ENCODE measurements at regions not wholly inside any gene's neighbourhood (a gene's known extent, or its start where the extent isn't known, plus 50 kb on each side); places are given as distances from the start of the nearest gene placed in this dataset.

DNA sequence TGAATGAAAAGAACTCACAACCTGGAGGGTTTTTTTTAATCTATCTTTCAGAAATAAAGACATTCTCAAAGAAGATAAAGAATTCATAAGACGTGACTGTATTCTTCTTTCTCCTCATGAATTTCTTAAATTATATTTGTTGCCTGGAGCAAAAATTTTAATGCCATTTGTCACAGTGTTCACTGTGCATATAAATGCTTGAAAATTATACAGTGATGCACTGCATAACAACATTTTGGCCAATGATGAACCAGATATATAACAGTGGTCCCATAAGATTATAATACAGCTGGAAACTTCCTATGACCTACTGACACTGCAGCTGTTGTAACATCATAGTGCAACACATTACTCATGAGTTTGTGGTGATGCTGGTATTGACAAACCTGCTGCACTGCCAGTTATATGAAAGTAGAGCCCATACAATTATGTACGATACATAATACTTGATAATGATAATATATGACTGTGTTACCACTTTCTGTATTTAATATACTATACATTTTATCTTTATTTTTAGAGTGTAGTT, 67.3 kb downstream of the P2RY1 start:
- TF ChIP-seq, protein P1, sequence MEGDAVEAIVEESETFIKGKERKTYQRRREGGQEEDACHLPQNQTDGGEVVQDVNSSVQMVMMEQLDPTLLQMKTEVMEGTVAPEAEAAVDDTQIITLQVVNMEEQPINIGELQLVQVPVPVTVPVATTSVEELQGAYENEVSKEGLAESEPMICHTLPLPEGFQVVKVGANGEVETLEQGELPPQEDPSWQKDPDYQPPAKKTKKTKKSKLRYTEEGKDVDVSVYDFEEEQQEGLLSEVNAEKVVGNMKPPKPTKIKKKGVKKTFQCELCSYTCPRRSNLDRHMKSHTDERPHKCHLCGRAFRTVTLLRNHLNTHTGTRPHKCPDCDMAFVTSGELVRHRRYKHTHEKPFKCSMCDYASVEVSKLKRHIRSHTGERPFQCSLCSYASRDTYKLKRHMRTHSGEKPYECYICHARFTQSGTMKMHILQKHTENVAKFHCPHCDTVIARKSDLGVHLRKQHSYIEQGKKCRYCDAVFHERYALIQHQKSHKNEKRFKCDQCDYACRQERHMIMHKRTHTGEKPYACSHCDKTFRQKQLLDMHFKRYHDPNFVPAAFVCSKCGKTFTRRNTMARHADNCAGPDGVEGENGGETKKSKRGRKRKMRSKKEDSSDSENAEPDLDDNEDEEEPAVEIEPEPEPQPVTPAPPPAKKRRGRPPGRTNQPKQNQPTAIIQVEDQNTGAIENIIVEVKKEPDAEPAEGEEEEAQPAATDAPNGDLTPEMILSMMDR (conservative IDR thresholded peaks at IDR 0.05; ENCODE audit: low read depth in 2 of 2), result no peak
- TF ChIP-seq, protein P2, sequence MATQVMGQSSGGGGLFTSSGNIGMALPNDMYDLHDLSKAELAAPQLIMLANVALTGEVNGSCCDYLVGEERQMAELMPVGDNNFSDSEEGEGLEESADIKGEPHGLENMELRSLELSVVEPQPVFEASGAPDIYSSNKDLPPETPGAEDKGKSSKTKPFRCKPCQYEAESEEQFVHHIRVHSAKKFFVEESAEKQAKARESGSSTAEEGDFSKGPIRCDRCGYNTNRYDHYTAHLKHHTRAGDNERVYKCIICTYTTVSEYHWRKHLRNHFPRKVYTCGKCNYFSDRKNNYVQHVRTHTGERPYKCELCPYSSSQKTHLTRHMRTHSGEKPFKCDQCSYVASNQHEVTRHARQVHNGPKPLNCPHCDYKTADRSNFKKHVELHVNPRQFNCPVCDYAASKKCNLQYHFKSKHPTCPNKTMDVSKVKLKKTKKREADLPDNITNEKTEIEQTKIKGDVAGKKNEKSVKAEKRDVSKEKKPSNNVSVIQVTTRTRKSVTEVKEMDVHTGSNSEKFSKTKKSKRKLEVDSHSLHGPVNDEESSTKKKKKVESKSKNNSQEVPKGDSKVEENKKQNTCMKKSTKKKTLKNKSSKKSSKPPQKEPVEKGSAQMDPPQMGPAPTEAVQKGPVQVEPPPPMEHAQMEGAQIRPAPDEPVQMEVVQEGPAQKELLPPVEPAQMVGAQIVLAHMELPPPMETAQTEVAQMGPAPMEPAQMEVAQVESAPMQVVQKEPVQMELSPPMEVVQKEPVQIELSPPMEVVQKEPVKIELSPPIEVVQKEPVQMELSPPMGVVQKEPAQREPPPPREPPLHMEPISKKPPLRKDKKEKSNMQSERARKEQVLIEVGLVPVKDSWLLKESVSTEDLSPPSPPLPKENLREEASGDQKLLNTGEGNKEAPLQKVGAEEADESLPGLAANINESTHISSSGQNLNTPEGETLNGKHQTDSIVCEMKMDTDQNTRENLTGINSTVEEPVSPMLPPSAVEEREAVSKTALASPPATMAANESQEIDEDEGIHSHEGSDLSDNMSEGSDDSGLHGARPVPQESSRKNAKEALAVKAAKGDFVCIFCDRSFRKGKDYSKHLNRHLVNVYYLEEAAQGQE (IDR thresholded peaks at IDR 0.05; ENCODE audit: unreplicated experiment), result no peak
- TF ChIP-seq POLR2AphosphoS5 (IDR thresholded peaks at IDR 0.05; ENCODE audit: low read depth) (no peak), EZH2phosphoT487 (IDR thresholded peaks at IDR 0.05; ENCODE audit: unreplicated experiment) (no peak), NANOG (IDR thresholded peaks at IDR 0.05; ENCODE audit: borderline replicate concordance) (no peak), EZH2 (IDR thresholded peaks at IDR 0.05; ENCODE audit: low read depth, unreplicated experiment) (no peak), CREB1 (CRISPR knock-in tag; IDR thresholded peaks at IDR 0.05; ENCODE audit: low read depth) (no peak), JUNB (IDR thresholded peaks at IDR 0.05; ENCODE audit: unreplicated experiment) (no peak), ZNF331 (CRISPR knock-in tag; IDR thresholded peaks at IDR 0.05; ENCODE audit: low read depth) (no peak)
- TF ChIP-seq, protein P3, sequence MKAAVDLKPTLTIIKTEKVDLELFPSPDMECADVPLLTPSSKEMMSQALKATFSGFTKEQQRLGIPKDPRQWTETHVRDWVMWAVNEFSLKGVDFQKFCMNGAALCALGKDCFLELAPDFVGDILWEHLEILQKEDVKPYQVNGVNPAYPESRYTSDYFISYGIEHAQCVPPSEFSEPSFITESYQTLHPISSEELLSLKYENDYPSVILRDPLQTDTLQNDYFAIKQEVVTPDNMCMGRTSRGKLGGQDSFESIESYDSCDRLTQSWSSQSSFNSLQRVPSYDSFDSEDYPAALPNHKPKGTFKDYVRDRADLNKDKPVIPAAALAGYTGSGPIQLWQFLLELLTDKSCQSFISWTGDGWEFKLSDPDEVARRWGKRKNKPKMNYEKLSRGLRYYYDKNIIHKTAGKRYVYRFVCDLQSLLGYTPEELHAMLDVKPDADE (IDR thresholded peaks at IDR 0.05), result no peak
- TF ChIP-seq, protein P4, sequence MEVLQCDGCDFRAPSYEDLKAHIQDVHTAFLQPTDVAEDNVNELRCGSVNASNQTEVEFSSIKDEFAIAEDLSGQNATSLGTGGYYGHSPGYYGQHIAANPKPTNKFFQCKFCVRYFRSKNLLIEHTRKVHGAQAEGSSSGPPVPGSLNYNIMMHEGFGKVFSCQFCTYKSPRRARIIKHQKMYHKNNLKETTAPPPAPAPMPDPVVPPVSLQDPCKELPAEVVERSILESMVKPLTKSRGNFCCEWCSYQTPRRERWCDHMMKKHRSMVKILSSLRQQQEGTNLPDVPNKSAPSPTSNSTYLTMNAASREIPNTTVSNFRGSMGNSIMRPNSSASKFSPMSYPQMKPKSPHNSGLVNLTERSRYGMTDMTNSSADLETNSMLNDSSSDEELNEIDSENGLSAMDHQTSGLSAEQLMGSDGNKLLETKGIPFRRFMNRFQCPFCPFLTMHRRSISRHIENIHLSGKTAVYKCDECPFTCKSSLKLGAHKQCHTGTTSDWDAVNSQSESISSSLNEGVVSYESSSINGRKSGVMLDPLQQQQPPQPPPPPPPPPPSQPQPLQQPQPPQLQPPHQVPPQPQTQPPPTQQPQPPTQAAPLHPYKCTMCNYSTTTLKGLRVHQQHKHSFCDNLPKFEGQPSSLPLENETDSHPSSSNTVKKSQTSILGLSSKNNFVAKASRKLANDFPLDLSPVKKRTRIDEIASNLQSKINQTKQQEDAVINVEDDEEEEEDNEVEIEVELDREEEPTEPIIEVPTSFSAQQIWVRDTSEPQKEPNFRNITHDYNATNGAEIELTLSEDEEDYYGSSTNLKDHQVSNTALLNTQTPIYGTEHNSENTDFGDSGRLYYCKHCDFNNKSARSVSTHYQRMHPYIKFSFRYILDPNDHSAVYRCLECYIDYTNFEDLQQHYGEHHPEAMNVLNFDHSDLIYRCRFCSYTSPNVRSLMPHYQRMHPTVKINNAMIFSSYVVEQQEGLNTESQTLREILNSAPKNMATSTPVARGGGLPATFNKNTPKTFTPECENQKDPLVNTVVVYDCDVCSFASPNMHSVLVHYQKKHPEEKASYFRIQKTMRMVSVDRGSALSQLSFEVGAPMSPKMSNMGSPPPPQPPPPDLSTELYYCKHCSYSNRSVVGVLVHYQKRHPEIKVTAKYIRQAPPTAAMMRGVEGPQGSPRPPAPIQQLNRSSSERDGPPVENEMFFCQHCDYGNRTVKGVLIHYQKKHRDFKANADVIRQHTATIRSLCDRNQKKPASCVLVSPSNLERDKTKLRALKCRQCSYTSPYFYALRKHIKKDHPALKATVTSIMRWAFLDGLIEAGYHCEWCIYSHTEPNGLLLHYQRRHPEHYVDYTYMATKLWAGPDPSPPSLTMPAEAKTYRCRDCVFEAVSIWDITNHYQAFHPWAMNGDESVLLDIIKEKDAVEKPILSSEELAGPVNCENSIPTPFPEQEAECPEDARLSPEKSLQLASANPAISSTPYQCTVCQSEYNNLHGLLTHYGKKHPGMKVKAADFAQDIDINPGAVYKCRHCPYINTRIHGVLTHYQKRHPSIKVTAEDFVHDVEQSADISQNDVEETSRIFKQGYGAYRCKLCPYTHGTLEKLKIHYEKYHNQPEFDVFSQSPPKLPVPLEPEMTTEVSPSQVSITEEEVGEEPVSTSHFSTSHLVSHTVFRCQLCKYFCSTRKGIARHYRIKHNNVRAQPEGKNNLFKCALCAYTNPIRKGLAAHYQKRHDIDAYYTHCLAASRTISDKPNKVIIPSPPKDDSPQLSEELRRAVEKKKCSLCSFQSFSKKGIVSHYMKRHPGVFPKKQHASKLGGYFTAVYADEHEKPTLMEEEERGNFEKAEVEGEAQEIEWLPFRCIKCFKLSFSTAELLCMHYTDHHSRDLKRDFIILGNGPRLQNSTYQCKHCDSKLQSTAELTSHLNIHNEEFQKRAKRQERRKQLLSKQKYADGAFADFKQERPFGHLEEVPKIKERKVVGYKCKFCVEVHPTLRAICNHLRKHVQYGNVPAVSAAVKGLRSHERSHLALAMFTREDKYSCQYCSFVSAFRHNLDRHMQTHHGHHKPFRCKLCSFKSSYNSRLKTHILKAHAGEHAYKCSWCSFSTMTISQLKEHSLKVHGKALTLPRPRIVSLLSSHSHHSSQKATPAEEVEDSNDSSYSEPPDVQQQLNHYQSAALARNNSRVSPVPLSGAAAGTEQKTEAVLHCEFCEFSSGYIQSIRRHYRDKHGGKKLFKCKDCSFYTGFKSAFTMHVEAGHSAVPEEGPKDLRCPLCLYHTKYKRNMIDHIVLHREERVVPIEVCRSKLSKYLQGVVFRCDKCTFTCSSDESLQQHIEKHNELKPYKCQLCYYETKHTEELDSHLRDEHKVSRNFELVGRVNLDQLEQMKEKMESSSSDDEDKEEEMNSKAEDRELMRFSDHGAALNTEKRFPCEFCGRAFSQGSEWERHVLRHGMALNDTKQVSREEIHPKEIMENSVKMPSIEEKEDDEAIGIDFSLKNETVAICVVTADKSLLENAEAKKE (CRISPR knock-in tag; IDR thresholded peaks at IDR 0.05), result no peak

Measured in GM23338 (cell line).